ENCODE measurements at regions not wholly inside any gene's neighbourhood (a gene's known extent, or its start where the extent isn't known, plus 50 kb on each side); places are given as distances from the start of the nearest gene placed in this dataset.

GRCh38 chr20:60363698-60364097, 405.5 kb downstream of the CDH26 start:
- DNase-seq (ENCODE audit: low spot score) = no peak

DNA sequence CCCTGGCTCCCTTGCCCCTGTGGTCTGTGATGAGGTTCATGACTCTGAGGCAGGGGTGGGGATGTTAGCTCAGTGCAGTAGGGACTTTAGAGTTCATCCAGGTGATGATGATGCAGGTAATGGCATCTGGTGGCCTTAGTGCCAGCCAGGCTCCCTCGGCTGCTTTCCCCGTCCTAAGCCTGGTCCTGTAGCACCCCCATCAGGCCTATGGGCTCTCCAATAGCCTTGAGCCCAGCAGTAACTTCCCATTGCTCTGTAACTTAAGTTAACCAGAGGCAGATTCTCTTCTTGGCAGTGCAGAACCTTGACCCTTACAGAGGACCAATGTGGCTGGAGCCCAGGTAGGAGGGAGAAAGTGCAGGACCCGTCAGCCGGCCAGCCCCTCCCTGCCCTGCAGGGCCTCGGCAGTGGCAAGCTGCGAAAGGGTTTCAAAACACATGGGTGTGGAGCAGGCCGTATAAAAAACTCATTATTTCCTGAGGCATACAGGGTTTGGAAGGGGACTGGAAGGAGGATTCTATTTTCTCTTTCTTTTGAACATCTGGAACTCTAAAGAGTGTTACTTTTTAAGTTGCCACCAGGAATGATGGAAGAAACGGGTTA, 406.9 kb downstream of the CDH26 start:
- DNase-seq (ENCODE audit: low spot score) = no peak

GRCh38 chr20:60365882-60366281, 407.7 kb downstream of the CDH26 start:
- peak; percentile 57 for DNase-seq (ENCODE audit: low spot score)

- no peak for DNase-seq (ENCODE audit: low spot score)
Measured at GRCh38 chr20:60371384-60371783, 413.2 kb downstream of the CDH26 start.

GRCh38 chr20:60372275-60372674, 414.1 kb downstream of the CDH26 start:
- DNase-seq (ENCODE audit: low spot score) = no peak

- no peak for DNase-seq (ENCODE audit: low spot score)
Measured at GRCh38 chr20:60372822-60373221, 414.6 kb downstream of the CDH26 start.

GRCh38 chr20:60378620-60379019, 420.4 kb downstream of the CDH26 start:
- no peak for DNase-seq (ENCODE audit: low spot score)

DNA sequence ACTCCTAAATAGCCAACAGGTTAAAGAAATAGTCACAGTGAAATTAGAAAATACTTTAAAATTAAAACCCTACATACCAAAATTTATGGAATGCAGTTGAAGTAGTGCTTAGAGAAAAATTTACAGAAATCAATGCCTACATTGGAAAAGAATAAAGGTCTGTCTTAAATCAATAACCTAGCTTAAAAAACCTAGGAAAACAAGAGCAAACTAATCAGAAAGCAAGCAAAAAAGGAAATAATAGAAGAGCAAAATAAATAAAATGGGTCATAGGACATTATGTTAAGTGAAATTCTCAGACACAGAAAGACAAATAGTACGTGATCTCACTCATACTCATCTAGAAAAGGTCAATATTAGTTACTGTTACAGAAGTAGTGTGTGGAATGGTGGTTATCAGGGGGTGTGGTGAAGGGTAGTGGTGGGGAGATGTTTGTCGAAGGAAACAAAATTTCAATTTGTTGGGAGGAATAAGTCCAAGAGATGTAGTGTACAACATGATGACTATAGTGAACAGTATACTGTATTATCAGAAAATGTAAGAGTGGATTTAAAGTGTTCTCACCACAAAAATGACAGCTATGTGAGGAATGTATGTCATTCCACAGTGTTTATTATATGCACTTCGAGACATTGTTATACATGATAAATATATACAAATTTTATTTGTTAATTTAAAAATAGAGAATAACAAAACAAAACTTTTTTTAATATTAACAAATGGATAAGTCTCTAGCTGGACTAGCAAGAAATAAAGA, 423.6 kb downstream of the CDH26 start:
- no peak for DNase-seq (ENCODE audit: low spot score)

DNA sequence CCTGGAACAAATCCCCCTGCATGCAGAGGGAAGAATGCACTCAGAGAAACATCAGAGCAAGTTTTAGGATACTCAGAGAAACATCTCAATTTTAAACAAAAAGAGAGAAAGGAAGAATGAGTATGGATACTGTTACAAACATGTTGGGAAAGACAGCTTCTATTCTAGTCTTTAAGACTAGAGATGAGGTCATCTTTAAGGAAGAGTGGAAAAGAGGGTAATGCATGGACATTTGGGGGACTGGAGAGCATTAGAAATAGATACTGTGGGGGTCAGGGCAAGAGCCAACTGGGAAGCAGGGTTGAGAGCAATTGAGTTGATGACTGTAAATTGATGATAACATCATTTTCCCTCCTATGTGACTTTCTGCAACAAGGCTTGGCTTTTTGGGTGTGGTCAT, 431.2 kb downstream of the CDH26 start:
- DNase-seq (ENCODE audit: low spot score) = no peak

DNA sequence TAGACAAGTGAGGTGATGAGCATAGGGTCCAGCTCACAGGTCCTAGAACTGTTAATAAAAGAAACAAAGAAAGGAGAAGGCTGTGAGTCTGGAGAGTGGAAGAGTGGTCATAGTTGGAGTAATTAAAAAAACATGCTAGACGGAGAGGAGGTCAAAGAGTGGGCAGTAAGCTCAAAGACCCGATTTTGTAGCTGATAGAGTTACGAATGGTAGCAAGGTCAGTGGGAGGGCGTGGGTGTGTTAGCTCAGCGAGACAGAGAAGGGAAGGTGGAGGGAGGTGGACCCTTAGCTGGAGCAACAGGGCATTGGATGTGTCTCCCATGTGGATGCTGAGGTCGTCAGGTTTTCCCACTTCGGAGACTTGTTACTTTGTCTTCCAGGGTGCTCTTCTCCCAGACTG, 431.7 kb downstream of the CDH26 start:
- no peak for DNase-seq (ENCODE audit: low spot score)

DNA sequence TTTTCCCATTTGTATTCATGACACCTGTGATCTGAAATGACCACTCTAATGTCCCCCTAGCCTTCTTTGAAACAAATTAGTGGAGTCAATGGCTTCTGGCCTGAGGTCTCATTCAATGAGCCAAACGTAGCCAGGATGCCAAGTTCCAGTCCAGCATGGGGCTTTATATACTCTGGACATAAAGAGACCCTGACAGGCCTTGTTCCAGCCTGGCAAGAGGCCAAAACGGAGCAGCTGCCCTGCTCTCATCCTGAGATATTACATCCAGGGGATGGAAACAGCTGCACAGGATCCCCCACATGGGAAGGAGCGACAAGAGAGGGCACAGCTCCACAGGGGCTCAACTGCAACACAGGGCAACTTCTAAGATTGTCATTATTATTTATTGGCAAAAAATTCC, 437.8 kb downstream of the CDH26 start:
- no peak for DNase-seq (ENCODE audit: low spot score)

- no peak for DNase-seq (ENCODE audit: low spot score)
Measured at GRCh38 chr20:60400567-60400966, 442.3 kb downstream of the CDH26 start.

DNA sequence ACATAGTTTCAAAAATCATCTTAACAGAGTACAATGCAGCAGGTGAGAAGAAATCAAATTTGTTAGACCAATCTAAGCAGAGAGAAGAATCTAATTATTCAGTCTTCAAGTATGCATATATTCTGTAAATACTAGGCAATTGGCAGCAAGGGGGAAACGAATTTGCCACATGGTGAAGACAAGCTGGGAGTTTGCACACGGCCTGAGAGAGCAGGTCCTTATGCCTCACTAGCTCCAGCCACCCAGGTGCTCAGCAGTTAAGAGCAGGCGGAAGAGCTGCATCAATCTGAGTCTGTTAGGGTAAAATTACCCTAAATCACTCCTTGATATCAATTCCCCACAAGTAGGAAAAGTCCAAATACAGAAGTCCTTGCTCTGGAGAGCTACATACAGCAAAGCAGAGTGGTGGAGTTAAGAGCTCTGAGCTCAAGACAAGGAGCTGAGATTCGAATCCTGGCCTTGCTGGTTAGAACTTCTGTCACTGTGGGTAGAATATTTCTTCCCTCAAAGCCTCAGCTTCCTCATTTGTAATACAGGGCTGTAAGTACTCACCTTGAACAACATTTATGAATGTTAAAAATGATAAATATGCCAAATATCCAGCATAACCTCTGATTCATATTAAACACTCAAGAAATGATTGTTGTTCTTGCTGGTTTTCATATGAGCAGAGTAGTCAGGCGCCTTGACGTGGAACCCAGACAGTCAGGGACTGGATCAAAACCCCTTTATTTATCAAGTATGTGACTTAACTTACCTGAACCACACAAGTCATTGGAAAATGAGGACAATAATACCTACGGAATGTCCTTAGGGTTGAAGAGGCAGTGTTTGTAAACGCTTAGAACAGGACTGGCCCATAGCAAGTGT, 444.2 kb downstream of the CDH26 start:
- no peak for DNase-seq (ENCODE audit: low spot score)

- no peak for DNase-seq (ENCODE audit: low spot score)
Measured at GRCh38 chr20:60403105-60403741, 445.0 kb downstream of the CDH26 start.

DNA sequence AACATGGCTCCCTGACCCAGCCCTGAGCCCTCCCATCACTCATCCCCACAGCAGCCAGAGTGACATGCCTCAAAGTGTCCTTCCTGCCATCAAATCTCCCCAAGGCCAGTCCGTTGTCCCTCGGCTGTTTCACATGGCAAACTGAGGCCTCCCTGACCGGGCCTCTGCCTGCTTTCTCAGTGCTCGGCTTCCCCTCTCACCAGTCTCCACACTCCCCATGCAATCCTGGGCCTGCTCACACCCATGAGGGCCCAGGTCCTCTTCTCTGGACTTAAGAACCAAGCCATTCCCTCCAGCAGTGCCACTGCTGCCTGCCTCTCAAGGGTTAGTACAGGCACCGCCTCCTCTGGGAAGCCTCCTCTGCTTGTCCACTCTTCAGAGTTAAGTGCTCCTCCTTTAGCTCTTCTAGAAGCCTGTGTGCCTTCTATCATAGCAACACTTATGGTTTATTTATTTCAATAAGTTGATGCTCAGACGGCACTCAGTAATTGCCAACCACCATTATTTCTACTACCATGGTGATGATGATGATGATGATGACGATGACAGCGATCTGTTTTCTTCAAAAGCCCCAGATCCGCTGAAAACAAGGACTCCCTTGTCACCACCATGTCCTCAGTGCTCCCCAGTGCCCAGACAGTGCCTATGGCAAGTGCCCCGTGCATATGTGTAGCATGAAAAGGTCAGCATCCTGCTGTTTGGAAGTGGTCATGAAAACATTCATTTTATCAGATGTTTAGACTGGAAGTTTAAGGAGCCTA, 449.0 kb downstream of the CDH26 start:
- no peak for DNase-seq (ENCODE audit: low spot score)

- no peak for DNase-seq (ENCODE audit: low spot score)
Measured at GRCh38 chr20:60407938-60408337, 449.7 kb downstream of the CDH26 start.

GRCh38 chr20:60408435-60408834, 450.2 kb downstream of the CDH26 start:
- no peak for DNase-seq (ENCODE audit: low spot score)

DNA sequence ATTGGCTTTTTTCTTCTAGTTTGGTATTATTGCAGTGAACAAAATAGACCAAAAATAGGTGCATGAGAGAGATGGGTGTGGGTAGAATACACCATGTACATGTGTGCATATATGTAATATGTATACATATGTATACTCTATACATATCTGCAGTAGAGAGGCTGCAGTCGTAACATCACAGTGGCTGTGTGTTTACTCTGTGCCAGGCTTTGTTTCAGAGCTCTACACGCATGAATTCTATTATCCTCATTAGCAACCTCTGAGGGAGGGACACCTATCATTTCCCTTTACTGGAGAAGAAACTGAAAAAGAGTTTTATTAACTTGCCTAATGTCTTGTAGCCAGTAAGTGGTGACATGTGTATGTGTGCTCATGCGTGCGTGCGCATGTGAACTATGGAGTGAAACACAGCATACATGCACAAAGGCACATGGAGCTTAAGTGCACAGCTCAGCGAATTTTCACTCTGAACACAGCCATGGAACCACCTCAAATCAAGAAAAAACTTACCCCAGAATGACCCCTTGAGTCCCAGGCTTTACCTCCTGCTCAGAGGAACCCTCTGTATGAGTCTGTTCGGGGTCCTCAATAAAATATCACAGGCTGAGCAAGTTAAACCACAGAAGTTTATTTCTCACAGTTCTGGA, 452.5 kb downstream of the CDH26 start:
- DNase-seq (ENCODE audit: low spot score) = no peak

DNA sequence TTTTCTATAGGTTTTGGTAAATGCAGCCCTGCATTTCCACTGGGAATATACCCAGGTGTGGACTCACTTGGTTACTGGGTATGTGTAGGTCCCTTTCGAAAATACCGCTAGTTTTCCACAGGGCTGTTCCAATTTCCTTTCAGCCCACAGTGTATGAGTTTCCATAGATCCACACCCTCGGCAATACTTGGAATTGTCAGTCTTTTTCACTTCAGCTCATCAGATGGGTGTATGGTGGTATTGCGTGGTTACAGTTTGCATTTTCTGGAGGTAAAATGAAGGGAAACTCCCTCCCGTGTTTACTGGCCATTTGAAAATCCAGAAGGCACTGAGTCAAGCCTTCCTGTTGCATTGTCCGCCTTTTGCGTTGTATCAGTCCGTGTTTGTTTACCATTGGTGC, 453.6 kb downstream of the CDH26 start:
- DNase-seq (ENCODE audit: low spot score) = no peak

- no peak for DNase-seq (ENCODE audit: low spot score)
Measured at GRCh38 chr20:60420676-60421229, 462.5 kb downstream of the CDH26 start.

All from SK-N-DZ (cell line).